ENCODE measurements at regions not wholly inside any gene's neighbourhood (a gene's known extent, or its start where the extent isn't known, plus 50 kb on each side); places are given as distances from the start of the nearest gene placed in this dataset.
A peak's percentile ranks its signal among the peaks of the same experiment; 100 is the strongest.

DNA sequence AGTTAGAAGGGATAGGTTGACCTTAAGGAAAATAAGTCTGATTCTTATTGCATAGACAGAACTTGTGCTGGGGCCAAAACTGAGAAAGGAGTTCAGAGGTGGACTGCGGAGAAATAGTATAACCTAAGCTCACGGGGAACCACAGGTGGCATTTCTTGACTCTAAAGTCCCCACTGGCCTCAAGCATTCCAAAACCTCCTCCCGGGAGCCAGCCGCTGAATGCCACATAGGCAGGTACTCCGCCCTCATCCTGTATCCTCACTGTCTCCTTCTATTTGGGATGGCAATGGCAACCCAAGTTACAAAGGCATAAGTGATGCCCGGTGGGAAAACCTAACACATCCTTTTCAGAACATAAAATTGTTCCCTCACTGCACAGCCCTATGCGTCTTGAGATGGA lies 173.0 kb downstream of the SP3 start:
- no peak overlapping the region for H3K4me3 Mint-ChIP-seq
- H3K36me3 ChIP-seq (ENCODE audit: insufficient read depth, low read length) = no peaks in the 10 kb centered on the region
- H3K36me3 Mint-ChIP-seq = no peaks in the 10 kb centered on the region
- ChIA-PET CTCF (ENCODE audit: partially characterized antibody) (no interaction called here), POLR2A (ENCODE audit: partially characterized antibody) (no interaction called here)
- no peak for DNase-seq
- H3K4me1 Mint-ChIP-seq = no peaks in the 10 kb centered on the region
- no peak overlapping the region for H3K27ac ChIP-seq (ENCODE audit: low read depth, low read length)
- H3K27me3 ChIP-seq (ENCODE audit: insufficient read depth, low read length) = no peaks in the 10 kb centered on the region
- H3K27ac Mint-ChIP-seq = no peak overlapping the region
- peaks cover 5 to 6% of the 10 kb centered on the region in 2 donors for H3K27me3 Mint-ChIP-seq
- intact Hi-C loops (cut with micrococcal nuclease) = no loop called here
- H3K4me1 ChIP-seq (ENCODE audit: insufficient read depth, low read length) = no peaks in the 10 kb centered on the region
- H3K9me3 Mint-ChIP-seq = no peaks in the 10 kb centered on the region
- H3K9me3 ChIP-seq (ENCODE audit: control insufficient read depth in 1 of 2, low read length in 2 of 2) = no peaks in the 10 kb centered on the region
- no peak overlapping the region for H3K4me3 ChIP-seq (ENCODE audit: low read length in 2 of 2)

DNA sequence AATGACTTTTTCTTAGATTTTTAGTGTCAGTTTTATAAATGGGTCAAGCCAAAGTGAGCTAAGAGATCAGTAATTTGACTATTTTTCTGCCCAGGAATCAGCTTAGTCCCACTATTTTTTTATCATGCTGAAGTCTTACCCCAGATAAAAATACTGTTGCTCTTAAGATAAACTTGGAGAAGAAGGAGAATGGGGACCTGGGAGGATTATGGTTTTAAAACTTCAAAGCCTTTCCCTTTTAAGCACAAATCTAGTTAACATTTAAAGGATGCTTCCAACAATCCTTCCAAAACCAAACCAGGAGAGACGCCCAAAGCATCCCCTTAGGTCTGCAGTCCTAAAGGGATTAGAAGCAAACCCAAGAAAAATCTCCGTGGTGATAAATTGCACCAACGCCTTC lies 172.4 kb downstream of the SP3 start:
- DNase-seq = no peak
- no peaks in the 10 kb centered on the region for H3K4me1 Mint-ChIP-seq
- no peaks in the 10 kb centered on the region for H3K9me3 Mint-ChIP-seq
- no peaks in the 10 kb centered on the region for H3K36me3 Mint-ChIP-seq
- H3K9me3 ChIP-seq (ENCODE audit: control insufficient read depth in 1 of 2, low read length in 2 of 2) = no peaks in the 10 kb centered on the region
- POLR2A ChIA-PET (ENCODE audit: partially characterized antibody) = no interaction called here
- H3K27me3 Mint-ChIP-seq = peaks cover 5 to 6% of the 10 kb centered on the region in 2 donors
- H3K27ac ChIP-seq (ENCODE audit: low read depth, low read length) = no peak overlapping the region
- no peak overlapping the region for H3K27ac Mint-ChIP-seq
- H3K4me1 ChIP-seq (ENCODE audit: insufficient read depth, low read length) = no peaks in the 10 kb centered on the region
- no peak overlapping the region for H3K4me3 Mint-ChIP-seq
- CTCF ChIA-PET (ENCODE audit: partially characterized antibody) = no interaction called here
- intact Hi-C loops (cut with micrococcal nuclease) = no loop called here
- H3K27me3 ChIP-seq (ENCODE audit: insufficient read depth, low read length) = no peaks in the 10 kb centered on the region
- H3K36me3 ChIP-seq (ENCODE audit: insufficient read depth, low read length) = no peaks in the 10 kb centered on the region
- no peak overlapping the region for H3K4me3 ChIP-seq (ENCODE audit: low read length in 2 of 2)

DNA sequence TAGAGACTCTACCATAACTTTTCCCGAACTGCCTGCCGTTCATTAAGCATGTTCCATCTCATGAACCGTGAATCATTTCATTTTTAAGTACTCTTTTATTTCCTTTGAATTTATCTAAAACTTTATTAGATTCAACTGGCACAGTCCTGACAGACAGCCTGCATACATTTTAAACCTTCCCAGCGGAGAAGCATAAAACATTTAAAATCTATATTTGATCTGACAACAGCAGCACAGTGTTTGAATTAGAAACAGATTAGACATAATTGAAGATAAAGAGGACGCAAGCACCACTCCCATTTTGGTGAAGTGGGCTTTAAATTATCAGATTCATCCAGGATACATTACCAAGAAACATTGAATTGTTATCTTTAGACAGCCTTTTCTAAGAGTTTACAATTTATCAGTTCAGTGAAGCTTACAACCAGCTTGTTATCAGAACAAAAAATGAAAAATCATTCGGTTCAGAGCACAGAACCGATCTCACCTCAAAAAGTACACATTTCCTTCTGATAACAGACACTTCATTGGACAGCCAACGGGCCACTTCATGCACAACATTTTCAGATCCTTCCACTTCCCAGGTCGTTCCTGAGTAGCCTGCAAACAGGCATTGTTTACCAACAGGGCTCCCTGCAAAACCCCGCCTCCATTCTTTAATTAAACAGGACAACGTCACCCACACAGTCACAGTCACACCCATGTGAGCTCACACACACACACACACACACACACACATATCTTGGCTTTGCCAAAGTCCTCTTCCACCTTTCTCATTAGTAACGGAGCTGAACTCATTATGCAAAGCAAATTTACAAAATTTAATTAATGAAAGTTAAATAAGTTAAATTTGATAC lies 171.2 kb downstream of the SP3 start:
- Histone ChIP-seq H3K9me3 (ENCODE audit: control insufficient read depth in 1 of 2, low read length in 2 of 2) (no peaks in the 10 kb centered on the region), H3K27ac (ENCODE audit: low read depth, low read length) (no peak overlapping the region), H3K36me3 (ENCODE audit: insufficient read depth, low read length) (no peaks in the 10 kb centered on the region), H3K27me3 (ENCODE audit: insufficient read depth, low read length) (no peaks in the 10 kb centered on the region), H3K4me3 (ENCODE audit: low read length in 2 of 2) (no peak overlapping the region), H3K4me1 (ENCODE audit: insufficient read depth, low read length) (no peaks in the 10 kb centered on the region)
- H3K27ac Mint-ChIP-seq = no peak overlapping the region
- H3K4me3 Mint-ChIP-seq = no peak overlapping the region
- DNase-seq = no peak
- intact Hi-C loops (cut with micrococcal nuclease) = no loop called here
- CTCF ChIA-PET (ENCODE audit: partially characterized antibody) = no interaction called here
- POLR2A ChIA-PET (ENCODE audit: partially characterized antibody) = no interaction called here
- no peaks in the 10 kb centered on the region for H3K4me1 Mint-ChIP-seq
- H3K27me3 Mint-ChIP-seq = peaks cover 5 to 10% of the 10 kb centered on the region in 2 donors
- H3K9me3 Mint-ChIP-seq = no peaks in the 10 kb centered on the region
- no peaks in the 10 kb centered on the region for H3K36me3 Mint-ChIP-seq

GRCh38 chr2:173797586-173798263 lies 167.4 kb downstream of the SP3 start:
- intact Hi-C loops (cut with micrococcal nuclease) = no loop called here
- CTCF ChIA-PET (ENCODE audit: partially characterized antibody) = no interaction called here
- H3K4me1 Mint-ChIP-seq = no peaks in the 10 kb centered on the region
- no peaks in the 10 kb centered on the region for H3K36me3 ChIP-seq (ENCODE audit: insufficient read depth, low read length)
- no peak overlapping the region for H3K27ac Mint-ChIP-seq
- H3K4me3 Mint-ChIP-seq = no peak overlapping the region
- POLR2A ChIA-PET (ENCODE audit: partially characterized antibody) = no interaction called here
- H3K36me3 Mint-ChIP-seq = no peaks in the 10 kb centered on the region
- no peaks in the 10 kb centered on the region for H3K4me1 ChIP-seq (ENCODE audit: insufficient read depth, low read length)
- H3K27me3 ChIP-seq (ENCODE audit: insufficient read depth, low read length) = peaks cover 5% of the 10 kb centered on the region
- H3K9me3 Mint-ChIP-seq = no peaks in the 10 kb centered on the region
- H3K27ac ChIP-seq (ENCODE audit: low read depth, low read length) = no peak overlapping the region
- H3K27me3 Mint-ChIP-seq = peaks cover 8% of the 10 kb centered on the region in 2 donors
- no peak overlapping the region for H3K4me3 ChIP-seq (ENCODE audit: low read length in 2 of 2)
- H3K9me3 ChIP-seq (ENCODE audit: control insufficient read depth in 1 of 2, low read length in 2 of 2) = no peaks in the 10 kb centered on the region
- no peak for DNase-seq

GRCh38 chr2:173802518-173802917 lies 162.7 kb downstream of the SP3 start:
- DNase-seq = no peak
- ChIA-PET CTCF (ENCODE audit: partially characterized antibody) (no interaction called here), POLR2A (ENCODE audit: partially characterized antibody) (no interaction called here)
- Mint-ChIP-seq H3K4me3 (no peak overlapping the region), H3K27me3 (peaks cover 7 to 8% of the 10 kb centered on the region in 2 donors), H3K4me1 (no peaks in the 10 kb centered on the region), H3K36me3 (no peaks in the 10 kb centered on the region), H3K9me3 (peaks cover 0 to 3% (median 0%) of the 10 kb centered on the region in 8 donors), H3K27ac (no peak overlapping the region)
- Histone ChIP-seq H3K4me3 (ENCODE audit: low read length in 2 of 2) (no peak overlapping the region), H3K27me3 (ENCODE audit: insufficient read depth, low read length) (peaks cover 5% of the 10 kb centered on the region), H3K9me3 (ENCODE audit: control insufficient read depth in 1 of 2, low read length in 2 of 2) (no peaks in the 10 kb centered on the region), H3K27ac (ENCODE audit: low read depth, low read length) (no peak overlapping the region), H3K4me1 (ENCODE audit: insufficient read depth, low read length) (no peaks in the 10 kb centered on the region), H3K36me3 (ENCODE audit: insufficient read depth, low read length) (no peaks in the 10 kb centered on the region)
- intact Hi-C loops (cut with micrococcal nuclease) = no loop called here

DNA sequence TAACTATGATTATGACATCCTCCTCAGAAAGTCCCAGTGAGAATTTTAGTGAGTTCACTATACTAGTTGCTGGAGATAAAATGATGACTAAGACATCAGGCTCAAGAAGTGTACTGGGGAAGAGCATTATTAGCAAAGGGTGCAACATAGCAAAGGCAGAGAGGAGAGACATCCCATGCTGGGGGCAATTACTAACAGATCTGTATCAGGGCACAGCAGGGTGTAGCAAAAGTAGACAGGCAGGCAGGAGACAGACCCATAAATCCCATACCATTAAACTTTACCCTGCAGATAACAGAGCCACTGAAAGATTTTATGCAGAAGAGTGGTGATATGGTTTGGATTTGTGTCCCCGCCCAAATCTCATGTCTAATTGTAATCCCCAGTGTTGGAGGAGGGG lies 161.7 kb downstream of the SP3 start:
- no peaks in the 10 kb centered on the region for H3K9me3 ChIP-seq (ENCODE audit: control insufficient read depth in 1 of 2, low read length in 2 of 2)
- H3K4me3 ChIP-seq (ENCODE audit: low read length in 2 of 2) = no peak overlapping the region
- ChIA-PET CTCF (ENCODE audit: partially characterized antibody) (no interaction called here), POLR2A (ENCODE audit: partially characterized antibody) (no interaction called here)
- H3K36me3 ChIP-seq (ENCODE audit: insufficient read depth, low read length) = no peaks in the 10 kb centered on the region
- no peak overlapping the region for H3K27ac ChIP-seq (ENCODE audit: low read depth, low read length)
- DNase-seq = no peak
- intact Hi-C loops (cut with micrococcal nuclease) = no loop called here
- Mint-ChIP-seq H3K27me3 (peaks cover 6 to 7% of the 10 kb centered on the region in 2 donors), H3K9me3 (peaks cover 0 to 7% (median 0%) of the 10 kb centered on the region in 8 donors), H3K4me1 (no peaks in the 10 kb centered on the region), H3K4me3 (no peak overlapping the region), H3K27ac (peak overlapping the region in 1 of 7 donors; percentile 7), H3K36me3 (no peaks in the 10 kb centered on the region)
- H3K27me3 ChIP-seq (ENCODE audit: insufficient read depth, low read length) = peaks cover 5% of the 10 kb centered on the region
- no peaks in the 10 kb centered on the region for H3K4me1 ChIP-seq (ENCODE audit: insufficient read depth, low read length)

- Histone ChIP-seq H3K36me3 (ENCODE audit: insufficient read depth, low read length) (no peaks in the 10 kb centered on the region), H3K4me3 (ENCODE audit: low read length in 2 of 2) (no peak overlapping the region), H3K9me3 (ENCODE audit: control insufficient read depth in 1 of 2, low read length in 2 of 2) (no peaks in the 10 kb centered on the region), H3K27me3 (ENCODE audit: insufficient read depth, low read length) (no peaks in the 10 kb centered on the region), H3K27ac (ENCODE audit: low read depth, low read length) (no peak overlapping the region), H3K4me1 (ENCODE audit: insufficient read depth, low read length) (no peaks in the 10 kb centered on the region)
- no peaks in the 10 kb centered on the region for H3K4me1 Mint-ChIP-seq
- DNase-seq = no peak
- H3K27ac Mint-ChIP-seq = no peak overlapping the region
- H3K4me3 Mint-ChIP-seq = no peak overlapping the region
- ChIA-PET CTCF (ENCODE audit: partially characterized antibody) (no interaction called here), POLR2A (ENCODE audit: partially characterized antibody) (no interaction called here)
- H3K9me3 Mint-ChIP-seq = peaks cover 0 to 9% (median 0%) of the 10 kb centered on the region in 8 donors
- H3K27me3 Mint-ChIP-seq = peaks cover 2 to 4% of the 10 kb centered on the region in 2 donors
- intact Hi-C loops (cut with micrococcal nuclease) = no loop called here
- H3K36me3 Mint-ChIP-seq = no peaks in the 10 kb centered on the region
Measured at GRCh38 chr2:173806761-173807160, 158.4 kb downstream of the SP3 start.
